ENCODE measurements at regions not wholly inside any gene's neighbourhood (a gene's known extent, or its start where the extent isn't known, plus 50 kb on each side); places are given as distances from the start of the nearest gene placed in this dataset.

GRCh38 chr6:119568580-119568979 lies 219.0 kb upstream of the MAN1A1 start:
- H3K4me1 ChIP-seq, result no peaks in the 10 kb centered on the region
- H3K9me3 ChIP-seq, result no peaks in the 10 kb centered on the region
- no peak overlapping the region for H3K4me3 ChIP-seq
- no peak overlapping the region for H3K27ac ChIP-seq
- ATAC-seq (no peak), DNase-seq (no peak)
- intact Hi-C loops (cut with DNase I), result no loop called here
- no peak for TF ChIP-seq CTCF (IDR thresholded peaks at IDR 0.05)
- no peaks in the 10 kb centered on the region for H3K36me3 ChIP-seq
- no peaks in the 10 kb centered on the region for H3K27me3 ChIP-seq (ENCODE audit: low read depth)

GRCh38 chr6:119566546-119567260 lies 217.1 kb upstream of the MAN1A1 start:
- Histone ChIP-seq H3K27ac (no peak overlapping the region), H3K36me3 (no peaks in the 10 kb centered on the region), H3K4me1 (no peaks in the 10 kb centered on the region), H3K4me3 (no peak overlapping the region), H3K9me3 (no peaks in the 10 kb centered on the region), H3K27me3 (ENCODE audit: low read depth) (no peaks in the 10 kb centered on the region)
- intact Hi-C loops (cut with DNase I), result no loop called here
- TF ChIP-seq CTCF (IDR thresholded peaks at IDR 0.05), result no peak
- ATAC-seq (no peak), DNase-seq (no peak)

GRCh38 chr6:119565893-119566292 lies 216.3 kb upstream of the MAN1A1 start:
- no peaks in the 10 kb centered on the region for H3K27me3 ChIP-seq (ENCODE audit: low read depth)
- H3K9me3 ChIP-seq, result no peaks in the 10 kb centered on the region
- ATAC-seq (no peak), DNase-seq (no peak)
- intact Hi-C loops (cut with DNase I), result no loop called here
- H3K36me3 ChIP-seq, result no peaks in the 10 kb centered on the region
- no peaks in the 10 kb centered on the region for H3K4me1 ChIP-seq
- no peak overlapping the region for H3K4me3 ChIP-seq
- no peak overlapping the region for H3K27ac ChIP-seq
- TF ChIP-seq CTCF (IDR thresholded peaks at IDR 0.05), result no peak

GRCh38 chr6:119562168-119562567 lies 212.6 kb upstream of the MAN1A1 start:
- no peak overlapping the region for H3K27ac ChIP-seq
- H3K4me1 ChIP-seq, result no peaks in the 10 kb centered on the region
- no peak for TF ChIP-seq CTCF (IDR thresholded peaks at IDR 0.05)
- H3K36me3 ChIP-seq, result no peaks in the 10 kb centered on the region
- ATAC-seq, result no peak
- no peaks in the 10 kb centered on the region for H3K27me3 ChIP-seq (ENCODE audit: low read depth)
- intact Hi-C loops (cut with DNase I), result no loop called here
- no peak overlapping the region for H3K4me3 ChIP-seq
- H3K9me3 ChIP-seq, result no peaks in the 10 kb centered on the region
- DNase-seq, result no peak

GRCh38 chr6:119559586-119559985 lies 210.0 kb upstream of the MAN1A1 start:
- intact Hi-C loops (cut with DNase I), result no loop called here
- H3K36me3 ChIP-seq, result no peaks in the 10 kb centered on the region
- no peaks in the 10 kb centered on the region for H3K9me3 ChIP-seq
- H3K27me3 ChIP-seq (ENCODE audit: low read depth), result no peaks in the 10 kb centered on the region
- H3K4me3 ChIP-seq, result no peak overlapping the region
- no peaks in the 10 kb centered on the region for H3K4me1 ChIP-seq
- DNase-seq (no peak), ATAC-seq (no peak)
- H3K27ac ChIP-seq, result no peak overlapping the region
- TF ChIP-seq CTCF (IDR thresholded peaks at IDR 0.05), result no peak

All from lower lobe of right lung (tissue), 2 donors.